ENCODE measurements at regions not wholly inside any gene's neighbourhood (a gene's known extent, or its start where the extent isn't known, plus 50 kb on each side); places are given as distances from the start of the nearest gene placed in this dataset.

DNA sequence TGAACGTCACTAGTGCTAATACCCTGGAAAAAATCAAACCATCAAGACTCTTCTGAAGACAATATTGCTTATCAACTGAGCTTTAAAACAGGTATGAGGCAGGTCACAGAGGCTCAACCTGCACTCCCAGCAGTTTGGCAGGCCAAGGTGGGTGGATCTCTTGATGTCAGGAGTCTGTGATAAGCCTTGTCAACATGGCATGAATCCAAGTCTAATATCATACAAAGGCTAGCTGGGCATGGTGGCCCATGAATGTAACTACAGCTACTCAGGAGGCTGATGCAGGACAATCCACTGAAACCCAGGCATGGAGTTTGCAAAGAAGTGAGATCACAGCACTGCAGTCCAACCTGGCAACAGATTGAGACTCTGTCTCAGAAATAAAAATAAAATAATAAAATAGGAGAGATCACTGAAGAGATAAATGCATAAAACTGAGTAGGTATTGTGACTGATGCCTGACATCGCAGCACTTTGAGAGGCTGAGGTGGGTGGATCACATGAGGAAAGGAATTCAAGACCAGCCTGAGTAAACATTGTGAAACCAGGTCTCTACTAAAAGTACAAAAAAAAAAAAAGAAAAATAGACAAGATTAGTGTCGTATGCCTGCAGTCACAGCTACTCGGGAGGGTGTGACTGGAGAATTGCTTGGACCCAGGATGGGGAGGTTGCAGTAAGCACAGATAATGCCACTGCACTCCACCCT is 555.9 kb upstream of the TSPY4 start:
- no peak for TF ChIP-seq CTCF (conservative IDR thresholded peaks at IDR 0.05; ENCODE audit: low read depth in 2 of 2)
- TF ChIP-seq POLR2AphosphoS5 (IDR thresholded peaks at IDR 0.05; ENCODE audit: low read depth) = no peak
- TF ChIP-seq EZH2phosphoT487 (IDR thresholded peaks at IDR 0.05; ENCODE audit: unreplicated experiment) = no peak
- no peak for TF ChIP-seq EZH2 (IDR thresholded peaks at IDR 0.05; ENCODE audit: low read depth, unreplicated experiment)
- no peak for TF ChIP-seq REST (IDR thresholded peaks at IDR 0.05; ENCODE audit: unreplicated experiment)
- TF ChIP-seq, protein P1, sequence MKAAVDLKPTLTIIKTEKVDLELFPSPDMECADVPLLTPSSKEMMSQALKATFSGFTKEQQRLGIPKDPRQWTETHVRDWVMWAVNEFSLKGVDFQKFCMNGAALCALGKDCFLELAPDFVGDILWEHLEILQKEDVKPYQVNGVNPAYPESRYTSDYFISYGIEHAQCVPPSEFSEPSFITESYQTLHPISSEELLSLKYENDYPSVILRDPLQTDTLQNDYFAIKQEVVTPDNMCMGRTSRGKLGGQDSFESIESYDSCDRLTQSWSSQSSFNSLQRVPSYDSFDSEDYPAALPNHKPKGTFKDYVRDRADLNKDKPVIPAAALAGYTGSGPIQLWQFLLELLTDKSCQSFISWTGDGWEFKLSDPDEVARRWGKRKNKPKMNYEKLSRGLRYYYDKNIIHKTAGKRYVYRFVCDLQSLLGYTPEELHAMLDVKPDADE (IDR thresholded peaks at IDR 0.05) = no peak
- no peak for TF ChIP-seq JUNB (IDR thresholded peaks at IDR 0.05; ENCODE audit: unreplicated experiment)
- TF ChIP-seq ZNF462 (CRISPR knock-in tag; IDR thresholded peaks at IDR 0.05) = no peak
- no peak for TF ChIP-seq CREB1 (CRISPR knock-in tag; IDR thresholded peaks at IDR 0.05; ENCODE audit: low read depth)
- TF ChIP-seq STAT1 (IDR thresholded peaks at IDR 0.05; ENCODE audit: unreplicated experiment) = no peak
- no peak for TF ChIP-seq ZNF114 (CRISPR knock-in tag; IDR thresholded peaks at IDR 0.05)
- TF ChIP-seq NANOG (IDR thresholded peaks at IDR 0.05; ENCODE audit: borderline replicate concordance) = no peak
- TF ChIP-seq ZNF331 (CRISPR knock-in tag; IDR thresholded peaks at IDR 0.05; ENCODE audit: low read depth) = no peak
